GM18907 (cell line): ENCODE measurements at regions not wholly inside any gene's neighbourhood (a gene's known extent, or its start where the extent isn't known, plus 50 kb on each side); places are given as distances from the start of the nearest gene placed in this dataset.
"Not testable (repeated sequence)": the region's sequence is repeated elsewhere in the genome, so short reads cannot be mapped to it uniquely, and the experiment has no call there.

Source experiments
- ATAC-seq: cut with Tn5 transposase; IDR thresholded peaks from one replicate; pipeline ENCODE4 v1.9.1; 2021; ENCODE audit warnings: mild to moderate bottlenecking, moderate library complexity; ENCODE audit not compliant: unreplicated experiment

GRCh38 chr19:29015569-29015968 lies 197.4 kb downstream of the UQCRFS1 start:
- ATAC-seq: no peak

- ATAC-seq: no peak
Measured at GRCh38 chr19:29014857-29015436, 198.0 kb downstream of the UQCRFS1 start.

- ATAC-seq: no peak
Measured at GRCh38 chr19:29013988-29014387, 199.0 kb downstream of the UQCRFS1 start.

- no peak for ATAC-seq
Measured at GRCh38 chr19:29013325-29013724, 199.6 kb downstream of the UQCRFS1 start.

GRCh38 chr19:29012457-29012856 lies 200.5 kb downstream of the UQCRFS1 start:
- no peak for ATAC-seq

GRCh38 chr19:29010276-29010675 lies 202.7 kb downstream of the UQCRFS1 start:
- no peak for ATAC-seq

GRCh38 chr19:29006057-29006735 lies 206.8 kb downstream of the UQCRFS1 start:
- ATAC-seq: no peak

- ATAC-seq: no peak
Measured at GRCh38 chr19:29004796-29005195, 208.2 kb downstream of the UQCRFS1 start.

GRCh38 chr19:29003641-29004409 lies 209.1 kb downstream of the UQCRFS1 start:
- ATAC-seq: no peak

- ATAC-seq: no peak
Measured at GRCh38 chr19:29002336-29002735, 210.6 kb downstream of the UQCRFS1 start.

- no peak for ATAC-seq
Measured at GRCh38 chr19:29001597-29002245, 211.2 kb downstream of the UQCRFS1 start.

- ATAC-seq: no peak
Measured at GRCh38 chr19:29001141-29001581, 211.8 kb downstream of the UQCRFS1 start.

- ATAC-seq: no peak
Measured at GRCh38 chr19:28999724-29000433, 213.1 kb downstream of the UQCRFS1 start.

GRCh38 chr19:28998974-28999373 lies 214.0 kb downstream of the UQCRFS1 start:
- no peak for ATAC-seq

GRCh38 chr19:28997866-28998265 lies 215.1 kb downstream of the UQCRFS1 start:
- ATAC-seq: not testable (repeated sequence)

GRCh38 chr19:28990522-28990921 lies 222.4 kb downstream of the UQCRFS1 start:
- ATAC-seq: no peak

- ATAC-seq: no peak
Measured at GRCh38 chr19:28989739-28990138, 223.2 kb downstream of the UQCRFS1 start.

GRCh38 chr19:28988066-28988465 lies 224.9 kb downstream of the UQCRFS1 start:
- ATAC-seq: no peak

- no peak for ATAC-seq
Measured at GRCh38 chr19:28987177-28987576, 225.8 kb downstream of the UQCRFS1 start.

- no peak for ATAC-seq
Measured at GRCh38 chr19:28985201-28985600, 227.8 kb downstream of the UQCRFS1 start.

GRCh38 chr19:28984315-28984714 lies 228.6 kb downstream of the UQCRFS1 start:
- ATAC-seq: no peak
